ENCODE measurements at regions not wholly inside any gene's neighbourhood (a gene's known extent, or its start where the extent isn't known, plus 50 kb on each side); places are given as distances from the start of the nearest gene placed in this dataset.

DNA sequence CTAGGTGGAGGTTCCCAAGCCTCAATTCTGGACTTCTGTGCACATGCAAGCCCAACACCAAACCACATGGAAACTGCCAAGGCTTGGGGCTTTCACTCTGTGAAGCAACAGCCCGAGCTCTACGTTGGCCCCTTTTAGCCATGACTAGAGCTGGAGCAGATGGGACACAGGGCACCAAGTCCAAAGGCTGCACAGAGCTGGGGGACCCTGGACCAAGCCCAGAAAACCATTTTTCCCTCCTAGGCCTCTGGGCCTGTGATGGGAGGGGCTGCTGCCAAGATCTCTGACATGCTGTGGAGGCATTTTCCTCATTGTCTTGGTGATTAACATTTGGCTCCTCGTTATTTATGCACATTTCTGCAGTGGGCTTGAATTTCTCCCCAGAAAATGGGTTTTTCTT lies 258.7 kb upstream of the ACTRT1 start:
- DNase-seq (ENCODE audit: low spot score): no peak

DNA sequence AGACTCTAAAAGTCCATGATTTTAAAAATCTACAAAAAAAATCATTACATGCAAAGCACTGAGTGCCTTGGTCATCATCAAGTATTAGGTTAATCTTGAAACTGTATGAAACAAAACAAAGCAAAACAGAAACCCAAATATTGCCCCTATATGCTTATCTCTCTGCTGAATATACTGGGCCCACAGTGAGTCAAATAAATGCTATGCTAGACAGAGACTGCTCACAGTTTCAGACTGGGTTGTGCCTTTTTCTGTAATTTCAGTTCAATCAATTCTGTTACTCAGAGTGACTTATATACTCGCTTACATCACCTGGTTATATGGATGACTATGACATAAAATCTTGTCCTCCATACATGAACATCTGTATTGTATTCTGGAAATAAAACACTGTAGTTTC lies 257.1 kb upstream of the ACTRT1 start:
- no peak for DNase-seq (ENCODE audit: low spot score)

DNA sequence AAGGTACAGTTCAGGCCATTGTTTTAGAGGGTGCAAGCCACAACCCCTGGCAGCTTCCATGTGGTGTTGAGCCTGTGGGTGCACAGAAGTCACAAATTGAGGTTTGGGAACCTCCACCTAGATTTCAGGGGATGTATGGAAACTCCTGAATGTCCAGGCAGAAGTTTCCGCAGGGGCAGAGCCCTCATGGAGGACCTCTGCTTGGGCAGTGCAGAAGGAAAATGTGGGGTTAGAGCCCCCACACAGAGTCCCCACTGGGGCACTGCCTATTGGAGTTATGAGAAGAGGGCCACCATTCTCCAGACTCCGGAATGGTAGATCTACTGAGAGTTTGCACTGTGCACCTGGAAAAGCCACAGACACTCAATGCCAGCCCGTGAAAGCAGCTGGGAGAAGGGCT lies 242.0 kb upstream of the ACTRT1 start:
- no peak for DNase-seq (ENCODE audit: low spot score)

DNA sequence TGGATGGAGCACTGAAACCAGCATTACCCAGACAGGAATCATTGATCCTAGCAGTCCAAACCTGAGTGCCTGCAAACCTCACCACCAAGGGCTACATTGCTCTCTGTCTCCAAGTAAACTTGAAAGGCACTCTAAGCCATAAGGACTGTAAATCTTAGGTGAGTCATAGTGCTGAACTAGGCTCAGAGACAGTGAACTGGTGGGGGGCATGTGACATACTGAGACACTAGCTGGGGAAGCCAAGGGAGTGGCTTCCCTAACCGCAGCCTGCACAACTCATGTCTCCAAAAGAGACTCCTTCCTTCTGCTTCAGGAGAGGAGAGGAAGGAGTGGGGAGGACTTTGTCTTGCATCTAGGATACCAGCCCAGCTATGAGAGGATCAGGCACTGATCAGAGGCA lies 235.5 kb upstream of the ACTRT1 start:
- DNase-seq (ENCODE audit: low spot score): no peak

DNA sequence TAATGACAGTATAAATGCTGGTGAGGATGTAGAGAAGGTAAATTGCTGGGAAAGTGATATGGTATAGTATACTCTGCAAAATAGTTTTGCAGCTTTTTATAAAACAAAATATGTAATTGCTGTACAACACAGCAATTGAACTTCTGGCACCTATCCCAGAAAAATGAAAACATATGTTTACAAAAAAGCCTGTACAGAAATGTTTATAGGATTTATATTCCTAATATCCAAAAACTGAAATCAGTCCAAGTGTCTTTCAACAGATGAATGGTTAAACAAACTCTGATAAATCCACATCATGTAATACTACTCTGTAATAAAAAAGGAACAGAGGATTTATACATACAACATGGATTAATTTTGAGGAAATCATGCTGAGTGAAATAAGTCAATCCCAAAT lies 198.4 kb upstream of the ACTRT1 start:
- no peak for DNase-seq (ENCODE audit: low spot score)

DNA sequence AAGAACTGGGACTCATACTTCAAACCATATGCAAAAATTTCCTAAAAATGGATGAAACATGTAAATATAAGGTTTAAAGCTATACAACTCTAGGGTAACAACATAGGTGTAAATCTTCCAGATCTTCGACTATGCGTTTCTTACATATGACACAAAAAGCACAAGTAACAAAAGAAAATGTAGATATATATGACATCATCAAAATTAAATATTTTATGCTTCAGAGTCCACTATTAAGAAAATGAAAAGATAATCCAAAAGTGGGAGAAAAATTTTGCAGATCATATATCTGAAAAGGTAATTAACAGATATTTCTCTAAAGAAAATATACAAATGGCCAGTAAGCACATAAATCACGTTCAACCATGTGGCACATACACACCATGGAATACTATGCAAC lies 164.2 kb upstream of the ACTRT1 start:
- no peak for DNase-seq (ENCODE audit: low spot score)

DNA sequence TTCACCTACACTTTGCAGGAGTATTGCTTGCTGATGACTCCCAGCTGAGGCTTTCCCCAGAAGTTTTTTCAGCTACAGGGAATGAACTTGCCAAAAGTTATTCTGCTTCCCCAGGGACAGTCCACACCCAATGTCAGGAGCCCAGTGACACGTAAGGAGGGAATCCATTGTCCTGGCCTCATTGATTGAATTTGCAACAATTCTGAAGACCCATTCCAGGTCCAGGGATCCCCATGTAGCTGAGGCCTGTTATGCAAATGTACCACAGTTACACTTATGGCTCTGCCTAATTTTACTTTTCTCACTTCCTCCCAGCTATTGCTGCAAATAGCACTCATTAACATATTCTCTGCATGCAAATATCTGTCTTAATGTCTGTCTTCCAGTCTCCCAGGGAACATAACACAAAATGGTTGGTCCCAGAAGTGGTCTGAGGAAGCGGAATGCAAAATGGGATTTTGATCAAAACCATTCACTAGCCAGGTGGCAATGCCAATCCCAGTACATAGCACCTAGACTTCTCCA lies 113.7 kb upstream of the ACTRT1 start:
- DNase-seq (ENCODE audit: low spot score): no peak

DNA sequence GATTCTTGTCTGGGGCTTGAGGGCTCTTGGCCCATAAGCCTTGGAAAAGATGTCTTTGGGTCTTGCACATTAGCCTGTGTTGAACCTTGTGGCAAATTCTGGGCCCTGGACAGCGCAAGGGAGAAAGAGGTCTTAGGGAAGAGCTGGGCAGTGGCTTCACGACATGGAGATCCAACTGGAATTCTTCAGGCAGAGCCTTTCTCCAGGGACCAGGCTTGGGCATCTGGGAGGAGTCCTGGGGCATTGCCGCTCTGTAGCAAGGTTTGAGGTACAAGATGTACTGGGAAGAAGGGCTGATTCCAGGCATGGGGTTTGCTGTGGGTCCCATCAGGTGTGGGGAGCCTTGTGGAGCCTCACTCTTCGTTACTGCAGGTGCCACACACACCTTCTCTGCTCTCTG lies 104.0 kb upstream of the ACTRT1 start:
- no peak for DNase-seq (ENCODE audit: low spot score)

DNA sequence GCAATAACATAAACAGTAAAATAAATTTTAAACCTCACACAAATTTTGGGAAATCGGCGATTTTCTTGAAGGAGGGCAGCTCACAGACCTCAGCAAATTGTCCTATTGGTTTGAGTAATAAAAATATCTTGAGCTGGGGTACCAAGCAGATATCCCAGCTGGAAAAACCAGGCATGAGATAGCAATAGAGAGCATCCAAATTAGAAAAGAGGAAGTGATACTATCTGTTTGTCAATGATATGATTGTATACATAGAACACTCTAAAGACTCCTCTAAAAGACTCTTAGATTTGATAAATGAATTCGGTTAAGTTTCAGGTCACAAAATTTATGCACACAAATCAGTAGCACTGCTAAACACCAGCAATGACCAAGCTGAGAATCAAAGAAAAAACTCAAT lies 90.5 kb upstream of the ACTRT1 start:
- no peak for DNase-seq (ENCODE audit: low spot score)

DNA sequence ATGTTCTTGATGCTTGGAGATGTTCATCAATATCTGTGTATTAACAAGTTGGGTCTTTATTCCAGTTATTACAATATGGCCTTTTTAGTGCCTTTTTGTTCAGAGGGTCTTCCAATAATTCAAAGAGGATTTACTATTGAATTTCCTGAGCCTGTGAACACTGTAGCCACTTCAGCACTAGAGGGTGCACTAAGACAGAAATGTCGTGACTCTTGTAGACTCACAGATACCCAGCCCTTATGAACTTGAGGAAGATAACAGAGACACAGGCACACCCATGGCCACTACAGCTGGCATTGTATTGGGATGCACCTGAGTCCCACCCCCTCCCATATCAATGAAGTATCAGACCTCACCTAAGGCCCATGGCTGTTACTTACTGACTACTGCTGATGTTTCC lies 54.4 kb upstream of the ACTRT1 start:
- peak; percentile 43 for DNase-seq (ENCODE audit: low spot score)

DNA sequence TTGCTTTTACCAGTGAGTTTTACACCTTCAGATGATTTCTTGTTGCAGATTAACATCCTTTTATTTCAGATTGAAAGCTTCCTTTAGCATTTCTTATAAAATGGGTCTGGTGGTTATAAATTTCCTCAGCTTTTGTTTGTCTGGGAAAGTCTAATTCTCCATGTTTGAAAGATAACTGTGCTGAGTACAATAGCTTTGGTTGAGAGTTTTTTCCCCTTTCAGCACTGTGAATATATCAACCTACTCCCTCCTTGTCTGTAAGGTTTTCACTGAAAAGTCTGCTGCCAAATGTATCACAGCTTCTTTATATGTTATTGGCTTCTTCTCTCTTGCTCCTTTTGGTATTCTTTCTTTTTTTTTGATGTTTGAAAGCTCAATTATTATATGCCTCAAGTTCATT lies 53.5 kb upstream of the ACTRT1 start:
- DNase-seq (ENCODE audit: low spot score): no peak

All from D341Med (cell line).